Mesendoderm (in vitro differentiated cells): ENCODE measurements at regions not wholly inside any gene's neighbourhood (a gene's known extent, or its start where the extent isn't known, plus 50 kb on each side); places are given as distances from the start of the nearest gene placed in this dataset.

ENCODE experiments used
- DNase-seq: peaks from one replicate; pipeline ENCODE4 v3.0.0; 2013
- H2AK5ac ChIP-seq: 2 replicates; pipeline ENCODE4 v1.6.1; 2013; ENCODE audit warnings: low read length, inconsistent platforms
- H2BK120ac ChIP-seq: 2 replicates; pipeline ENCODE4 v1.6.1; 2013; ENCODE audit warnings: low read depth, mild to moderate bottlenecking, low read length, moderate library complexity, mixed read lengths
- H2BK15ac ChIP-seq: replicated peaks from 2 replicates; pipeline ENCODE4 v1.6.1; 2013; ENCODE audit warnings: low read depth, mild to moderate bottlenecking, moderate library complexity
- H2BK5ac ChIP-seq: 2 replicates; pipeline ENCODE4 v1.6.1; 2013; ENCODE audit warnings: low read length, inconsistent platforms
- H3K18ac ChIP-seq: 2 replicates; pipeline ENCODE4 v1.6.1; 2013; ENCODE audit warnings: mild to moderate bottlenecking, low read length, mixed read lengths
- H3K23ac ChIP-seq: one replicate; pipeline ENCODE4 v1.6.1; 2013; ENCODE audit warnings: low read length
- H3K27ac ChIP-seq: 2 replicates; pipeline ENCODE4 v1.5.1; 2013; ENCODE audit warnings: low read depth, mild to moderate bottlenecking, inconsistent platforms, low read length, moderate library complexity
- H3K27me3 ChIP-seq: 2 replicates; pipeline ENCODE4 v1.6.1; 2013; ENCODE audit warnings: low read length, control low read depth, mild to moderate bottlenecking, inconsistent platforms; ENCODE audit not compliant: insufficient read depth, poor library complexity
- H3K36me3 ChIP-seq: 2 replicates; pipeline ENCODE4 v1.6.1; 2013; ENCODE audit warnings: low read length, inconsistent platforms; ENCODE audit not compliant: control insufficient read depth, insufficient read depth
- H3K4ac ChIP-seq: one replicate; pipeline ENCODE4 v1.6.1; 2013; ENCODE audit warnings: low read depth, mild to moderate bottlenecking, low read length, moderate library complexity
- H3K4me1 ChIP-seq: 2 replicates; pipeline ENCODE4 v1.6.1; 2013; ENCODE audit warnings: low read depth, low read length, inconsistent platforms; ENCODE audit not compliant: control insufficient read depth
- H3K4me2 ChIP-seq: 2 replicates; pipeline ENCODE4 v1.6.1; 2013; ENCODE audit warnings: low read length
- H3K4me3 ChIP-seq: 2 replicates; pipeline ENCODE4 v1.5.1; 2013; ENCODE audit warnings: mild to moderate bottlenecking, low read length
- H3K56ac ChIP-seq: one replicate; pipeline ENCODE4 v1.6.1; 2013; ENCODE audit warnings: low read length
- H3K79me1 ChIP-seq: 2 replicates; pipeline ENCODE4 v1.6.1; 2013; ENCODE audit warnings: low read length, inconsistent platforms
- H3K79me2 ChIP-seq: 2 replicates; pipeline ENCODE4 v1.6.1; 2013; ENCODE audit warnings: mild to moderate bottlenecking, low read length; ENCODE audit not compliant: control insufficient read depth, insufficient read depth
- H3K9ac ChIP-seq: 2 replicates; pipeline ENCODE4 v1.6.1; 2013; ENCODE audit warnings: low read length, inconsistent platforms
- H4K5ac ChIP-seq: one replicate; pipeline ENCODE4 v1.6.1; 2013; ENCODE audit warnings: low read length
- H4K8ac ChIP-seq: one replicate; pipeline ENCODE4 v1.6.1; 2013; ENCODE audit warnings: low read depth, mild to moderate bottlenecking, control low read depth, low read length, moderate library complexity
- WGBS: extraction: QIAGEN DNeasy Blood & Tissue Kit; methylation state at CpG from one replicate; pipeline ENCODE4 v1.1.7; 2013; ENCODE audit warnings: low lambda C conversion rate, missing lambda C conversion rate; ENCODE audit not compliant: insufficient coverage; ENCODE audit errors: extremely low coverage; 5-methylcytosine and 5-hydroxymethylcytosine counted together

DNA sequence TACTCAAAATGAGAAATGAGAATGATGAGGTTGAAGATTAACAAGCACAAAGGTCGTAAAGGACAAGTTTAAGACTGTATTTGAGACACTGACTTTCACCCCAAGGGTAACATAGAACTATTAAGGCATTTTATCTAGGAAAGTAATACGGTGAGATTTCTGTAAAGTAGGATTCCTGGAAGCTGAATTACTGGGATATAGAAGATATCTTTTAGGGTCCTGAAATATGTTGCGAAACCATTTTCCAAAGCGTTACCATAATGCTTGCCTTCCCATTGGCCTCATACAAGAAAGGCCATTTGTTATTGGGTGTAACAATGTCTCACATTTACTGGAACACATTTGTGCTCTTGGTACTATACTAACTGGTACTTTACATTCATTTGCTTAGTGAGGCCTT, 1185.9 kb upstream of the TENM4 start:
- no peak overlapping the region for H4K8ac ChIP-seq
- H2AK5ac ChIP-seq, result no peak overlapping the region
- H3K79me2 ChIP-seq, result no peaks in the 10 kb centered on the region
- no peak overlapping the region for H3K4ac ChIP-seq
- H3K23ac ChIP-seq, result no peak overlapping the region
- no peak overlapping the region for H3K27ac ChIP-seq
- no CpG with 5 or more reads among the region's 4 CpGs for WGBS
- H3K56ac ChIP-seq, result no peak overlapping the region
- no peak overlapping the region for H3K18ac ChIP-seq
- no peaks in the 10 kb centered on the region for H3K4me1 ChIP-seq
- no peak overlapping the region for H2BK15ac ChIP-seq
- H3K79me1 ChIP-seq, result no peaks in the 10 kb centered on the region
- no peaks in the 10 kb centered on the region for H3K36me3 ChIP-seq
- H2BK5ac ChIP-seq, result no peak overlapping the region
- H2BK120ac ChIP-seq, result no peak overlapping the region
- H3K4me2 ChIP-seq, result no peak overlapping the region
- no peak overlapping the region for H4K5ac ChIP-seq
- no peak overlapping the region for H3K4me3 ChIP-seq
- no peak overlapping the region for H3K9ac ChIP-seq
- no peak for DNase-seq
- no peaks in the 10 kb centered on the region for H3K27me3 ChIP-seq

DNA sequence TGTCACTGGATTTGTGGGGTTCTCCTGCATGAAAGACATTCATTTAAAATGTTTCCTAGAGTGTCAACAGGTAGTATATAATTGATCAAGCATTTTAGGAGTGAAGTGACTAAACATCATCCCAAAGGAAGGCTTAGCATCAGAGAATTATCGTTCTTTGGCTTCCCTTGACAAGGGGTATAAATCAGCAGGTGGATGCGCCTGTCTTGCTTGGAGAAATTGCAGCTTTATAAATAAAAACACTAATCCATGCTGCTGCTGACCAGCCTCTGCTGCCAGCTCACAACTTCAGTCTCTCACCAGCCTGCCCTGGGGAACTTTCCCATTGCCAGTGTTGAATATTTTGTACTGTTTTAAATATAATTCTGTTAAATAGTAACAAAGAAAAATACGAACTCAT, 1184.7 kb upstream of the TENM4 start:
- H3K36me3 ChIP-seq, result no peaks in the 10 kb centered on the region
- no peak for DNase-seq
- H4K8ac ChIP-seq, result no peak overlapping the region
- WGBS, result no CpG with 5 or more reads among the region's 3 CpGs
- H3K9ac ChIP-seq, result no peak overlapping the region
- no peaks in the 10 kb centered on the region for H3K4me1 ChIP-seq
- H3K18ac ChIP-seq, result no peak overlapping the region
- H4K5ac ChIP-seq, result no peak overlapping the region
- H3K56ac ChIP-seq, result no peak overlapping the region
- no peaks in the 10 kb centered on the region for H3K79me1 ChIP-seq
- H3K79me2 ChIP-seq, result no peaks in the 10 kb centered on the region
- no peak overlapping the region for H3K4ac ChIP-seq
- no peak overlapping the region for H3K27ac ChIP-seq
- no peaks in the 10 kb centered on the region for H3K27me3 ChIP-seq
- no peak overlapping the region for H2AK5ac ChIP-seq
- H3K4me3 ChIP-seq, result no peak overlapping the region
- H2BK5ac ChIP-seq, result no peak overlapping the region
- H3K23ac ChIP-seq, result no peak overlapping the region
- H2BK15ac ChIP-seq, result no peak overlapping the region
- no peak overlapping the region for H2BK120ac ChIP-seq
- no peak overlapping the region for H3K4me2 ChIP-seq

DNA sequence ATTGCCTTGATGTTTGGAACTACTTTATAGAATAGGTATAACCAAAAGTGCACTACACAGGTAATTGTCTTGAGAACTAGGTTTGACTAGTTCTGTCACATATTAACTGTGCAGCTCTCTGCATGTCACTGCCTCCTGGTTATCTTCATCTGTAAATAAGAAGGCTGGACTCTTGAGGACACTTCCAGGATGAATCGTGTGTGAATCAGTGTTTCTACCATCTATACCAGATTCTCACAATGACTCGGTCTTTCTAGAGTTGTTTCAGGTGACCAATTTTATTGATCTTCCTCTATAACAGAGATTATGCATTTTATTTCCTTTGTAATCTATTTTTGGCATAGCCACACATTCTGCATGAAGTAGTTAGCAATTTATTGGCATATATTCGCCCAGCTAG, 1181.0 kb upstream of the TENM4 start:
- no peak overlapping the region for H2BK15ac ChIP-seq
- no peak overlapping the region for H3K27ac ChIP-seq
- no peak overlapping the region for H3K23ac ChIP-seq
- no peak overlapping the region for H3K4me3 ChIP-seq
- no peak overlapping the region for H2BK5ac ChIP-seq
- no peaks in the 10 kb centered on the region for H3K27me3 ChIP-seq
- H4K8ac ChIP-seq, result no peak overlapping the region
- H3K4me1 ChIP-seq, result no peaks in the 10 kb centered on the region
- DNase-seq, result no peak
- no peak overlapping the region for H3K4me2 ChIP-seq
- no peak overlapping the region for H2BK120ac ChIP-seq
- H3K79me2 ChIP-seq, result no peaks in the 10 kb centered on the region
- H3K79me1 ChIP-seq, result no peaks in the 10 kb centered on the region
- no CpG with 5 or more reads among the region's 3 CpGs for WGBS
- no peak overlapping the region for H3K56ac ChIP-seq
- H3K18ac ChIP-seq, result peak overlapping the region; percentile 51
- no peak overlapping the region for H3K9ac ChIP-seq
- H3K4ac ChIP-seq, result no peak overlapping the region
- H3K36me3 ChIP-seq, result no peaks in the 10 kb centered on the region
- no peak overlapping the region for H4K5ac ChIP-seq
- no peak overlapping the region for H2AK5ac ChIP-seq

DNA sequence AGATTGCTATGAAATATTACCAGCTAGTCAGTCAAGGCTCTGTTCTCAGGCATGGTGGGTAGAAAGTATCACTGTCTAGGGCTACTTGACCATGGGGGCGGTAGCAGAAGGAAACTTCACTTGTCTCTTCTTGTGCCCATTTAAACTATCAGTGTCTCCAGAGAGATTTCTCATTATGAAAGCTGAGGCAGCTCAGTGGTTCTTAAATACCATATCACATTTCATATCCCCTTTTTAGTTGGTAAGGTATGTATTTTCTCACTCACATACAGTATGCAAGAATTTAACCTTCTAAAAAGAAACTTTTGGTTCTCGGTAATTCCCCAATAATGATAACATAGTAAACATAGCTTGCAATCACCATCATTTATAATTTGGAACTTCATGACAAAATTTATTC, 1180.0 kb upstream of the TENM4 start:
- Histone ChIP-seq H4K8ac (no peak overlapping the region), H3K79me2 (no peaks in the 10 kb centered on the region), H2BK120ac (no peak overlapping the region), H3K9ac (no peak overlapping the region), H3K79me1 (no peaks in the 10 kb centered on the region), H3K23ac (no peak overlapping the region), H2BK15ac (no peak overlapping the region), H3K4ac (no peak overlapping the region), H3K27me3 (no peaks in the 10 kb centered on the region), H3K36me3 (no peaks in the 10 kb centered on the region), H2BK5ac (no peak overlapping the region), H3K27ac (no peak overlapping the region), H4K5ac (no peak overlapping the region), H2AK5ac (no peak overlapping the region), H3K4me3 (no peak overlapping the region), H3K56ac (no peak overlapping the region), H3K4me1 (no peaks in the 10 kb centered on the region), H3K18ac (no peak overlapping the region), H3K4me2 (no peak overlapping the region)
- WGBS, result no CpG with 5 or more reads among the region's 2 CpGs
- no peak for DNase-seq

DNA sequence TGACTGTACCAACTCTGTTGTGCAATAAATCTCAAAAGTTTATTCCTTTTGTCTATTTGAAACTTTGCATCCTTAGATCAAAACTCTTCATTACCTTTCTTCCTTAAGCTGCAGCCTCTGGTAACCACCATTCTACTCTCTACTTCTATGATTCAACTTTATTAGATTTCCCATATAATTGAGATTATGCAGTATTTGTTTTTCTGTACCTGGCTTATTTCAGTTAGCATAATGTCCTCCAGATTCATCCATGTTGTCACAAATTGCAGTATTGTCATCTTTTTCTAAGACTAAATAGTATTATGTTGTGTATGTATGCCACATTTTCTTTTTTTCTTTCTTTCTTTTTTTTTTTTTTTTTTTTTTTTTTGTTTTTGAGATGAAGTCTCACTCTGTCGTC, 1176.3 kb upstream of the TENM4 start:
- H3K36me3 ChIP-seq, result no peaks in the 10 kb centered on the region
- no peak overlapping the region for H3K18ac ChIP-seq
- H3K4me3 ChIP-seq, result no peak overlapping the region
- H3K79me1 ChIP-seq, result no peaks in the 10 kb centered on the region
- no peak overlapping the region for H2BK5ac ChIP-seq
- no peak overlapping the region for H3K9ac ChIP-seq
- no peak overlapping the region for H4K8ac ChIP-seq
- H3K23ac ChIP-seq, result no peak overlapping the region
- H3K4me1 ChIP-seq, result no peaks in the 10 kb centered on the region
- no peak overlapping the region for H3K56ac ChIP-seq
- H3K4me2 ChIP-seq, result no peak overlapping the region
- DNase-seq, result no peak
- no peak overlapping the region for H2BK15ac ChIP-seq
- WGBS, result no CpG with 5 or more reads among the region's 1 CpG
- H4K5ac ChIP-seq, result no peak overlapping the region
- no peak overlapping the region for H3K4ac ChIP-seq
- no peak overlapping the region for H2BK120ac ChIP-seq
- no peaks in the 10 kb centered on the region for H3K27me3 ChIP-seq
- no peak overlapping the region for H2AK5ac ChIP-seq
- no peak overlapping the region for H3K27ac ChIP-seq
- no peaks in the 10 kb centered on the region for H3K79me2 ChIP-seq

DNA sequence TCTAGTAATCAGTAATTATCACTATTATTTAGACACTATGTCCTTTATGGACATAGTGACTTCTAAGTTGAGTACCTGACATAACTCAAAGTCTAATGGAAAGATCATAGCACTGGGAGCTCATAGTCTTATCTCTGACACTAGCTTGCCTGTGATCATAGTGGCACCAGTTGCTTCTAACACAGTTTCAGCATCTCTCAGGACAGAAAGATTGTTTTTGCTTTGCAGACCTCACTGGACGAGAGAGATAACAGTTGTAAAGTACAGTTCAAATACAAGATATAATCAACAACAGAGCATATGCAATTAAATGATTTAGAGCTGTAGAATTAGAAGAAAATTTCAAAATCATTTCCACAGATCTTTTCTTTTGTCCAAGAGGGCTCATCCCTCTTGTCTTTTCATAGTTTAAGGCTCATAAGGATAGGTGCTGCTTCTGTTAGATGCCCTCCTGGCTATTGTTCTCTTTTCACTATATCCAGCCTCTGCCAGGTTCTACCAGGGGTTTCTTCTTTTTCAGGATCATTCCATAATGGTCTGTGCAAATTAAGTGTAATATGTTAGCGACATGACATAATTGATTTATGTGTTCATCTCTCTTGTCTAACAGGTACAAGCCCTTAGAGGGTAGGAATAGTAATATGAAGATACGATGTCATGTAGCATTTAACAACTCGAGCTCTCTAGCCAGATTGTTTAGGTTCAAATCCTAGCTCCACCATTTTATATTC, 1175.4 kb upstream of the TENM4 start:
- no peak overlapping the region for H3K56ac ChIP-seq
- no peaks in the 10 kb centered on the region for H3K79me2 ChIP-seq
- WGBS, result no CpG with 5 or more reads among the region's 4 CpGs
- no peak overlapping the region for H4K5ac ChIP-seq
- H3K23ac ChIP-seq, result no peak overlapping the region
- no peak overlapping the region for H3K4me3 ChIP-seq
- H3K36me3 ChIP-seq, result no peaks in the 10 kb centered on the region
- no peak overlapping the region for H3K18ac ChIP-seq
- H3K79me1 ChIP-seq, result no peaks in the 10 kb centered on the region
- no peak overlapping the region for H3K4ac ChIP-seq
- H3K4me1 ChIP-seq, result no peaks in the 10 kb centered on the region
- no peak overlapping the region for H2AK5ac ChIP-seq
- H2BK5ac ChIP-seq, result no peak overlapping the region
- DNase-seq, result no peak
- no peak overlapping the region for H3K27ac ChIP-seq
- H3K27me3 ChIP-seq, result no peaks in the 10 kb centered on the region
- H2BK15ac ChIP-seq, result no peak overlapping the region
- H3K9ac ChIP-seq, result no peak overlapping the region
- H3K4me2 ChIP-seq, result no peak overlapping the region
- no peak overlapping the region for H4K8ac ChIP-seq
- H2BK120ac ChIP-seq, result no peak overlapping the region
